D721Med (cell line): ENCODE measurements at regions not wholly inside any gene's neighbourhood (a gene's known extent, or its start where the extent isn't known, plus 50 kb on each side); places are given as distances from the start of the nearest gene placed in this dataset.
"Not testable (repeated sequence)": the region's sequence is repeated elsewhere in the genome, so short reads cannot be mapped to it uniquely, and the experiment has no call there.

Experiments
- DNase-seq: peaks from one replicate; pipeline ENCODE4 v3.0.0; 2011; ENCODE audit warnings: low spot score; ENCODE audit not compliant: insufficient read length
- FAIRE-seq: peaks from 2 replicates; lab custom pipeline; 2011; peaks lifted over from hg19 to GRCh38; lab: Jason Lieb, UNC
- TF ChIP-seq, protein P1 (sequence below): IDR thresholded peaks from 2 replicates; pipeline ENCODE4 v1.5.1; 2012; ENCODE audit warnings: mild to moderate bottlenecking, control low read depth; ENCODE audit not compliant: insufficient read depth; ENCODE audit errors: missing control alignments

DNA sequence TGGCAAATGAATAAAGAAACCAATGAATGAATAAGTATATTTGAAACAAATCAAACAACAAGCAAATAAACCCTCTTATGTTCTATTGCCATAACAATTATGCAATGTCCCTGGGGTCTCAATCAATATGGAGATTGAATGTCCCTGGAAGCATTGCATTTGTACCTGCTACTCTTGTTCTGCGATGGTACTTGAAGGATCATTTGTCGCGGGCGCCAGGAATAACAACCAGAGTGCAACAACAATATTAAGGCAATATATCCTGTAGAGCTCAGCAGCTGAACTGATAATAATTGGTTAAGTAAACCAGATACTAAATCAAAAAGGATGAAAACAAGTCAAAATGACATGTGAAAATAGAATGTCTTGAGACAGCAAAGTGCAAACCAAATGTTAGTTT is 1001.9 kb upstream of the NUDT12 start:
- TF ChIP-seq, protein P1, sequence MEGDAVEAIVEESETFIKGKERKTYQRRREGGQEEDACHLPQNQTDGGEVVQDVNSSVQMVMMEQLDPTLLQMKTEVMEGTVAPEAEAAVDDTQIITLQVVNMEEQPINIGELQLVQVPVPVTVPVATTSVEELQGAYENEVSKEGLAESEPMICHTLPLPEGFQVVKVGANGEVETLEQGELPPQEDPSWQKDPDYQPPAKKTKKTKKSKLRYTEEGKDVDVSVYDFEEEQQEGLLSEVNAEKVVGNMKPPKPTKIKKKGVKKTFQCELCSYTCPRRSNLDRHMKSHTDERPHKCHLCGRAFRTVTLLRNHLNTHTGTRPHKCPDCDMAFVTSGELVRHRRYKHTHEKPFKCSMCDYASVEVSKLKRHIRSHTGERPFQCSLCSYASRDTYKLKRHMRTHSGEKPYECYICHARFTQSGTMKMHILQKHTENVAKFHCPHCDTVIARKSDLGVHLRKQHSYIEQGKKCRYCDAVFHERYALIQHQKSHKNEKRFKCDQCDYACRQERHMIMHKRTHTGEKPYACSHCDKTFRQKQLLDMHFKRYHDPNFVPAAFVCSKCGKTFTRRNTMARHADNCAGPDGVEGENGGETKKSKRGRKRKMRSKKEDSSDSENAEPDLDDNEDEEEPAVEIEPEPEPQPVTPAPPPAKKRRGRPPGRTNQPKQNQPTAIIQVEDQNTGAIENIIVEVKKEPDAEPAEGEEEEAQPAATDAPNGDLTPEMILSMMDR, result no peak
- FAIRE-seq, result no peak
- DNase-seq, result no peak

DNA sequence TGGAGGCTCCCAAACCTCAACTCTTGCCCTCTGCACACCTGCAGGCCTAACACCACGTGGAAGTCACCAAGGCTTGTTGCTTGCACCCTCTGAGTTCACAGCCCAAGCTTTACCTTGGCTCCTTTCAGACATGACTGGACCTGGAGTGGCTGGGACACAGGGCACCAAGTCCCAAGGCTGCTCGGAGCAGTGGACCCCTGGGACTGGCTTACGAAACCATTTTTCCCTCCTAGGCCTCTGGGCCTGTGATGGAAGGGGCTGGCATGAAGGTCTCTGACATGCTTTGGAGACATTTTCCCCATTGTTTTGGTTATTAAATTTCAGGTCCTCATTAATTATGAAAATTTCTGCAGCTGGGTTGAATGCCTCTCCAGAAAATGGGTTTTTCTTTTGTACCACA is 994.4 kb upstream of the NUDT12 start:
- DNase-seq (no peak), FAIRE-seq (no peak)
- TF ChIP-seq, protein P1, result no peak

DNA sequence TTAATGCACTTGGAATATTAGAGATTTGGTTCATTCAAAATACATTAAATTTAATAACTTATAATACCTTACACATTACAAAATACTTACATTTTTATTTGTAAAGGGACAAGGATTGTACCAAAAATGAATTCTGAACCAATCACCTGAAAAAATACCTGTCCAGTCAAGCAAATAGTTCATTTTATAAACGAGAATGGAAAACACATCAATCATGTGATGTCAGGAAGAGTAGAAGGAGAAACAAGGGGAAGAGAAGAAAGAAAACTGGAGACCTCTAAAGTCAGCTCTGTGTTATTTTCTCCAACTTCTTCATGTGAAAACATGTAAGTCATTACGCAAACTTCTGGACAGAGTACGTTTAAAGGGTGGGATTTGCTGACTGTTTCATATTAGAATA is 989.0 kb upstream of the NUDT12 start:
- FAIRE-seq (peak; percentile 32), DNase-seq (no peak)
- TF ChIP-seq, protein P1, result no peak

GRCh38 chr5:104546871-104547270 is 984.3 kb upstream of the NUDT12 start:
- DNase-seq, FAIRE-seq: not testable (repeated sequence)

DNA sequence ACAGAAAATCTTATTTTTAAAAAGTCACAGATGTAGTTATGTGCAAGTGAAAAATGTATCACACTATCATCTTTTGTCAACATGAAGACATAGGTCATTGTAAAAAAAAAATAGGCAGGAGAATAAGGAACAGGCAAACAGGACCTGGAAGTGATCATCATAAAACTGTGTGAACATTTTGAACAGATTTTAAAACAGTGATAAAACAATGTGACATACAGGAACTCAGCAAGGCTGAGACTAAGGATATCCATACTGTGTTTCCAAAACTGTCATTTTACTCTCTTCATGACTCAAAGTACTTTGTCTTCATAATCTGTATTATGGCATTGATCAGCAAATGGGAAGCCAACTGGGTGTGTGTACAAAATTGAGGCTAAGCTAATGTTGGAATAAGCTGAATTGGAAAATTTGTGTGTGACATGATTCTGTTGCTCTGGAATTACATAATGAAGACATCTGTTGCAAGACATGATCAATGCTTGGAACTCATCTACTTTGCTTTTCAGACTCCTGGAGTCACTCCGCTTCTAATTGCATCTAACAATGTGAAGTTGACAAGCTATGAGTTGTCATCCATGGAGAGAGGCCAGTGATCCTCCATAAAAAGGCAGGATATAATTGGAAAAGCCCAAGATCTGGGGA is 978.7 kb upstream of the NUDT12 start:
- TF ChIP-seq, protein P1, result no peak
- no peak for DNase-seq

DNA sequence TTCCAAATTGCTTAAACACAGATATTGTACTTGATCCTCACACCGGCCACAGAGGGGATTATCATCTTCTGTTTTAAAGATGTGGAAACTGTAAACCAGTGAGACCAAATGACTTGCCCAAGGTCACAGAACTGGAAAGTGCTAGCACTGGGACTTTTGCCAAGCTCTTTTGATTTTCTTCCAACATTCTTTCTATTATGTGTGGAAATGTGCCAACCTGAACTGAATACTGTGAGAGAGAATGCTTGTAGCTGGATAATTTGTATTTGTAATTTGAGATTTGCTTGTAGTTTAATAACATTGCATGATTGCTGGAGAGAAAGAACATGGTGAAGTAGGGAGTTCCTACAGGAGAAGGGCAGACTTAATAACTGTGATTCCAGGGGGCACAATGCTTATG is 977.9 kb upstream of the NUDT12 start:
- TF ChIP-seq, protein P1, result no peak
- FAIRE-seq, result no peak
- DNase-seq, result no peak

More for the DNA sequence above, 978.7 kb upstream of the NUDT12 start:
- FAIRE-seq, result peak; percentile 25

DNA sequence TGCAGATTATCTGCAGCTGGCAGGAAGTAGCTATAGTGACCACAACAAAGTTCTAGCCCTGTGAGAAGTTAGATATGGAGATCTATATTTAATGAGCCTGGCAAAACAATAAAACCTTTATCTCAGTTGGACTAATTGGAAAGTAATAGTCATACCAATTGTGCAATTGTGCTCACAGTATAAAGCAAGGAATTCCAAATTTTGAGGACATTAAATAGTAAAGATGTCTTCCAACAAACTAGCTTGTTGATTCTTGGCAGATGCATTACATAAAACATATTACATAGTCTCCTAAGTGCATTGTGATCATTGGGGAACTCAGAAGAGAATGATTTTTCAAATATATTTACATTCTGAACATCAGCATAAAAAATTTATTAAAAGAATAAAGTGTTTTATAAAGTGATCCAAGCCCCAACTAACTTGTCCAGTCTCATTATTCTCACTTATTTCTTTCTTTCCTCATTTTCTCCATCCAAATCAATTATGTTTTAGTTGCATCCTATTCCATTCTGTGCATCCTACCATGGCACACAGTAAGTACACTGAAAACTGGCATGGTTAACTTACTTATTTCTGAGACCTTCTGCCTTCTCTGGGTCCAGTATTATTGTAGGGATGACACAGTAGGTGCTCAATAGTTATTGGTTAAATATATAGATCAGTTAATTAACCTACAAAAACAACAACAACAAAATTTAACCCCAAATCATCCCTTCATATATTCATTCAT is 977.2 kb upstream of the NUDT12 start:
- DNase-seq (no peak), FAIRE-seq (no peak)
- TF ChIP-seq, protein P1, result no peak
